ENCODE measurements at regions not wholly inside any gene's neighbourhood (a gene's known extent, or its start where the extent isn't known, plus 50 kb on each side); places are given as distances from the start of the nearest gene placed in this dataset.
A peak's percentile ranks its signal among the peaks of the same experiment; 100 is the strongest.
"Not testable (repeated sequence)": the region's sequence is repeated elsewhere in the genome, so short reads cannot be mapped to it uniquely, and the experiment has no call there.

DNA sequence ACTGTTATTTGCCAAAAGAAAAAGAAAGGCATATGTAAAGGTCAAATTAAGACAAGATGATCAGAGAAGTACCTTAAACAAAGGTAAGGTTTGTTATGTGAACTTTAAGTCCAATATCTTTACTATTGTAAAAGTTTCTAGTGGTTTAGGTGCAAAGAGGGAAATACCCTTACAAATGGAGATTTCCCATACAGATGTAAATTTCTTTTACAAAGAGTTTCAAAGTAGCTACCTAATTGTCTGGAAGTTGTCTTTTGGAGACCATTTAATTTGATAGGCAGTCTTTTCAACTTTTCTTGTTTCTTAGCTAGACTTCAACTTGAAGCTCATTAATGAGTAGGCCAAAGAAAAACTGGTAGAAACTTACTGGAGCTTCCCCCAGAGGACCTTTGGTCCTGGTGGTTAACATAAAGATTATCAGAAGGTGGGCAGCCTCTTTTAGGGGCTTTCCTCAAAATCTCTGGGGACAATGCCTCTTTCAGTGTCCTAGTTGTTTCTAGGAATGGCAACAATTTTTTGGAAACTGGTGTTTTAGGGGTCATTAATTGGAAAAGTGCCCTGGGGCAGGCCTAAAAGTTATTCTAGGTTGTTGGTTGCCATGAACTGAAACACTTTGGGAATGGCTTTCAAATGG lies 297.3 kb downstream of the GUCY2F start:
- ChIA-PET CTCF (no interaction called here), POLR2A (no interaction called here)
- no peak for DNase-seq
- H3K36me3 ChIP-seq (ENCODE audit: control insufficient read depth in 2 of 2, extremely low read depth in 1 of 2, insufficient read depth in 1 of 2, low read length in 1 of 2), result no peaks in the 10 kb centered on the region
- Mint-ChIP-seq H3K9me3 (peaks cover 0 to 10% (median 0%) of the 10 kb centered on the region in 3 donors), H3K27ac (no peak overlapping the region), H3K4me1 (no peaks in the 10 kb centered on the region), H3K4me3 (no peak overlapping the region), H3K36me3 (no peaks in the 10 kb centered on the region), H3K27me3 (peaks cover 0 to 6% of the 10 kb centered on the region in 2 donors)
- no peaks in the 10 kb centered on the region for H3K9me3 ChIP-seq
- ATAC-seq (replicated peaks in 1 of 4), result no peak
- H3K4me3 ChIP-seq (ENCODE audit: control insufficient read depth in 1 of 2, extremely low read depth in 1 of 2, low read length in 1 of 2), result no peak overlapping the region
- no peak overlapping the region for H3K27ac ChIP-seq (ENCODE audit: low read length)
- no peaks in the 10 kb centered on the region for H3K4me1 ChIP-seq (ENCODE audit: control insufficient read depth in 1 of 2, extremely low read depth in 1 of 2, insufficient read depth in 2 of 2, low read length in 2 of 2)
- no peaks in the 10 kb centered on the region for H3K27me3 ChIP-seq (replicated peaks in 1 of 2; ENCODE audit: control insufficient read depth in 2 of 2, extremely low read depth in 1 of 2, insufficient read depth in 2 of 2, low read length in 1 of 2)

- Mint-ChIP-seq H3K4me3 (no peak overlapping the region), H3K27ac (no peak overlapping the region), H3K36me3 (no peaks in the 10 kb centered on the region), H3K4me1 (no peaks in the 10 kb centered on the region), H3K27me3 (no peaks in the 10 kb centered on the region), H3K9me3 (peaks cover 0 to 4% (median 4%) of the 10 kb centered on the region in 3 donors)
- H3K9me3 ChIP-seq, result no peaks in the 10 kb centered on the region
- no peaks in the 10 kb centered on the region for H3K4me1 ChIP-seq (ENCODE audit: control insufficient read depth in 1 of 2, extremely low read depth in 1 of 2, insufficient read depth in 2 of 2, low read length in 2 of 2)
- ChIA-PET CTCF (no interaction called here), POLR2A (no interaction called here)
- no CpG with 5 or more reads among the region's 4 CpGs for WGBS (ENCODE audit: insufficient coverage)
- H3K4me3 ChIP-seq (ENCODE audit: control insufficient read depth in 1 of 2, extremely low read depth in 1 of 2, low read length in 1 of 2), result no peak overlapping the region
- no peak overlapping the region for H3K27ac ChIP-seq (ENCODE audit: low read length)
- H3K36me3 ChIP-seq (ENCODE audit: control insufficient read depth in 2 of 2, extremely low read depth in 1 of 2, insufficient read depth in 1 of 2, low read length in 1 of 2), result no peaks in the 10 kb centered on the region
- ATAC-seq (replicated peaks in 1 of 4), result no peak
- DNase-seq, result peak in 1 of 35 experiments; percentile 0
- H3K27me3 ChIP-seq (replicated peaks in 1 of 2; ENCODE audit: control insufficient read depth in 2 of 2, extremely low read depth in 1 of 2, insufficient read depth in 2 of 2, low read length in 1 of 2), result no peaks in the 10 kb centered on the region
Measured at GRCh38 chrX:109172091-109172602, 309.7 kb downstream of the GUCY2F start.

DNA sequence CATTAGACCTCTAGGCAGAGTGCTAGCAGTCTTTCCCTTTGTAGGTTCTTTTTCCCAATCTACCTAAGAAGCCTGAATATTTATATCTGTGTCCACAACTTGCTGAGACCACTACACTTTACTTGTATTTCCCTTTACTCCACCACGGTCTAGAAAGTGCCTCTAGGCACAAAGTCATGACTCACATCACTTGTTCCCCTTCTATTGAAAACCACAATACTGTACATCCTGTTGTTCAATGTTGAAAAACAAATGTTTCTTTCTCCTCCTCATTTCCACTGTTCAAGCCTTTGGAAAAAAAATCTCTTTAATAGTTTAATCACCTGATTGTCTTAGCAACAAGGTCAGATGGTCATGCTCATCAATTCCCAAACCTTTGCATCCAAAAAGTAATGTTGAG lies 326.7 kb downstream of the GUCY2F start:
- H3K9me3 Mint-ChIP-seq, result peaks cover 5 to 18% (median 8%) of the 10 kb centered on the region in 3 donors
- H3K4me1 ChIP-seq (ENCODE audit: control insufficient read depth in 1 of 2, extremely low read depth in 1 of 2, insufficient read depth in 2 of 2, low read length in 2 of 2), result no peaks in the 10 kb centered on the region
- no peaks in the 10 kb centered on the region for H3K27me3 ChIP-seq (replicated peaks in 1 of 2; ENCODE audit: control insufficient read depth in 2 of 2, extremely low read depth in 1 of 2, insufficient read depth in 2 of 2, low read length in 1 of 2)
- H3K4me1 Mint-ChIP-seq, result no peaks in the 10 kb centered on the region
- WGBS (ENCODE audit: insufficient coverage), result no CpG with 5 or more reads among the region's 1 CpG
- H3K36me3 Mint-ChIP-seq, result no peaks in the 10 kb centered on the region
- no peaks in the 10 kb centered on the region for H3K9me3 ChIP-seq
- no peaks in the 10 kb centered on the region for H3K36me3 ChIP-seq (ENCODE audit: control insufficient read depth in 2 of 2, extremely low read depth in 1 of 2, insufficient read depth in 1 of 2, low read length in 1 of 2)
- peaks cover 0 to 6% of the 10 kb centered on the region in 2 donors for H3K27me3 Mint-ChIP-seq
- no peak for ATAC-seq (replicated peaks in 1 of 4)
- DNase-seq, result no peak
- CTCF ChIA-PET, result no interaction called here
- POLR2A ChIA-PET, result no interaction called here
- no peak overlapping the region for H3K27ac ChIP-seq (ENCODE audit: low read length)
- no peak overlapping the region for H3K4me3 ChIP-seq (ENCODE audit: control insufficient read depth in 1 of 2, extremely low read depth in 1 of 2, low read length in 1 of 2)
- H3K4me3 Mint-ChIP-seq, result no peak overlapping the region
- H3K27ac Mint-ChIP-seq, result no peak overlapping the region

DNA sequence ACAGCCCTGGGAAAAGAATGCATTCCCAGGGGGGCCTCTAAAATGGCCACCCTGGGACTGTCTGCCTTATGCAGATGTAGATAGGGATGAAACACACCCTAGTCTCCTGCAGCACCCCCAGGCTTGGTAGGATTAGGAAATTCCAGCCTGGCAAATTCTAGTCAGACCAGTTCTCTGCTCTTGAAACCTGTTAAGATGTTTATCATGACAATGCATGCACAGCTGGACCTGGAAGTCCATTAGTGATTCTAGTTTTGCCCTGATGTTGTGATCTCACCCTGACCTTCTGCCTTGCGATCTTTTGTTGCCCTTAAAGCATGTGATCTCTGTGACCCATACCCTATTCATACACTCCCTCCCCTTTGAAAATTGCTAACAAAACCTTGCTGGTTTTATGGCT lies 337.7 kb downstream of the GUCY2F start:
- H3K4me1 Mint-ChIP-seq; H3K4me3 ChIP-seq (ENCODE audit: control insufficient read depth in 1 of 2, extremely low read depth in 1 of 2, low read length in 1 of 2); CTCF ChIA-PET; DNase-seq; H3K27ac Mint-ChIP-seq; H3K27ac ChIP-seq (ENCODE audit: low read length); H3K36me3 ChIP-seq (ENCODE audit: control insufficient read depth in 2 of 2, extremely low read depth in 1 of 2, insufficient read depth in 1 of 2, low read length in 1 of 2); H3K4me3 Mint-ChIP-seq; H3K9me3 Mint-ChIP-seq; H3K27me3 ChIP-seq (replicated peaks in 1 of 2; ENCODE audit: control insufficient read depth in 2 of 2, extremely low read depth in 1 of 2, insufficient read depth in 2 of 2, low read length in 1 of 2); H3K4me1 ChIP-seq (ENCODE audit: control insufficient read depth in 1 of 2, extremely low read depth in 1 of 2, insufficient read depth in 2 of 2, low read length in 2 of 2); H3K36me3 Mint-ChIP-seq; POLR2A ChIA-PET; H3K9me3 ChIP-seq; H3K27me3 Mint-ChIP-seq; ATAC-seq (replicated peaks in 1 of 4): not testable (repeated sequence)
- WGBS (ENCODE audit: insufficient coverage), result no CpG with 5 or more reads among the region's 1 CpG

DNA sequence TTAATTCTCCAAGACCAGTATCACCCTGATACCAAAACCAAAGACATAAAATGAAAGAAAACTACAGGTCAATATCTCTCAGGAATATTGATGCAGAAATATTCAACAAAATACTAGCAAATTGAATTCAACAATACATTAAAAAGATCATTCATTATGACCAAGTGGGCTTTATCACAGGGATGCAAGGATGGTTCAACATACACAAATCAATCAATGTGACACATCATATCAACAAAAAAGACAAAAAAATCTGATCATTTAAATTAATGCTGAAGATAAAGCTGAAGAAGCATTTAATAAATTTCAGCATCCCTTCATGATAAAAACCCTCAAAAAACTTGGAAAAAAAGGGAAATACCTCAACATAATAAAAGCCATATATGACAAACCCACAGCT lies 341.4 kb downstream of the GUCY2F start:
- Histone ChIP-seq H3K4me3 (ENCODE audit: control insufficient read depth in 1 of 2, extremely low read depth in 1 of 2, low read length in 1 of 2) (no peak overlapping the region), H3K36me3 (ENCODE audit: control insufficient read depth in 2 of 2, extremely low read depth in 1 of 2, insufficient read depth in 1 of 2, low read length in 1 of 2) (no peaks in the 10 kb centered on the region), H3K27me3 (replicated peaks in 1 of 2; ENCODE audit: control insufficient read depth in 2 of 2, extremely low read depth in 1 of 2, insufficient read depth in 2 of 2, low read length in 1 of 2) (no peaks in the 10 kb centered on the region), H3K27ac (ENCODE audit: low read length) (no peak overlapping the region), H3K9me3 (no peaks in the 10 kb centered on the region), H3K4me1 (ENCODE audit: control insufficient read depth in 1 of 2, extremely low read depth in 1 of 2, insufficient read depth in 2 of 2, low read length in 2 of 2) (no peaks in the 10 kb centered on the region)
- peaks cover 4 to 14% (median 6%) of the 10 kb centered on the region in 3 donors for H3K9me3 Mint-ChIP-seq
- H3K27me3 Mint-ChIP-seq, result peaks cover 0 to 7% of the 10 kb centered on the region in 2 donors
- no peaks in the 10 kb centered on the region for H3K36me3 Mint-ChIP-seq
- H3K27ac Mint-ChIP-seq, result no peak overlapping the region
- H3K4me1 Mint-ChIP-seq, result no peaks in the 10 kb centered on the region
- CTCF ChIA-PET, result no interaction called here
- POLR2A ChIA-PET, result no interaction called here
- DNase-seq (no peak), ATAC-seq (replicated peaks in 1 of 4) (no peak)
- no peak overlapping the region for H3K4me3 Mint-ChIP-seq

GRCh38 chrX:109134777-109135176 lies 347.1 kb downstream of the GUCY2F start:
- no peak overlapping the region for H3K27ac ChIP-seq (ENCODE audit: low read length)
- peaks cover 0 to 7% of the 10 kb centered on the region in 2 donors for H3K27me3 Mint-ChIP-seq
- ChIA-PET POLR2A (interaction anchor here in 1 of 2 donors (0.5 kb wide), 1 partner anchor 15 kb away, joined by 3 read pairs; no protein-coding TSS in a partner anchor), CTCF (no interaction called here)
- no peaks in the 10 kb centered on the region for H3K9me3 ChIP-seq
- H3K27ac Mint-ChIP-seq, result no peak overlapping the region
- H3K27me3 ChIP-seq (replicated peaks in 1 of 2; ENCODE audit: control insufficient read depth in 2 of 2, extremely low read depth in 1 of 2, insufficient read depth in 2 of 2, low read length in 1 of 2), result no peaks in the 10 kb centered on the region
- H3K36me3 ChIP-seq (ENCODE audit: control insufficient read depth in 2 of 2, extremely low read depth in 1 of 2, insufficient read depth in 1 of 2, low read length in 1 of 2), result no peaks in the 10 kb centered on the region
- DNase-seq, result no peak
- no peak overlapping the region for H3K4me3 Mint-ChIP-seq
- H3K4me1 ChIP-seq (ENCODE audit: control insufficient read depth in 1 of 2, extremely low read depth in 1 of 2, insufficient read depth in 2 of 2, low read length in 2 of 2), result no peaks in the 10 kb centered on the region
- no peak for ATAC-seq (replicated peaks in 1 of 4)
- H3K4me1 Mint-ChIP-seq, result no peaks in the 10 kb centered on the region
- no peak overlapping the region for H3K4me3 ChIP-seq (ENCODE audit: control insufficient read depth in 1 of 2, extremely low read depth in 1 of 2, low read length in 1 of 2)
- no peaks in the 10 kb centered on the region for H3K36me3 Mint-ChIP-seq
- H3K9me3 Mint-ChIP-seq, result peaks cover 6 to 12% (median 11%) of the 10 kb centered on the region in 3 donors

- no CpG with 5 or more reads among the region's 3 CpGs for WGBS (ENCODE audit: insufficient coverage)
- H3K4me3 ChIP-seq (ENCODE audit: control insufficient read depth in 1 of 2, extremely low read depth in 1 of 2, low read length in 1 of 2), result no peak overlapping the region
- Mint-ChIP-seq H3K36me3 (no peaks in the 10 kb centered on the region), H3K27ac (no peak overlapping the region), H3K27me3 (peaks cover 0 to 7% of the 10 kb centered on the region in 2 donors), H3K9me3 (peaks cover 0 to 4% (median 0%) of the 10 kb centered on the region in 3 donors), H3K4me3 (no peak overlapping the region), H3K4me1 (no peaks in the 10 kb centered on the region)
- POLR2A ChIA-PET, result no interaction called here
- no peaks in the 10 kb centered on the region for H3K27me3 ChIP-seq (replicated peaks in 1 of 2; ENCODE audit: control insufficient read depth in 2 of 2, extremely low read depth in 1 of 2, insufficient read depth in 2 of 2, low read length in 1 of 2)
- DNase-seq, result no peak
- CTCF ChIA-PET, result no interaction called here
- no peaks in the 10 kb centered on the region for H3K4me1 ChIP-seq (ENCODE audit: control insufficient read depth in 1 of 2, extremely low read depth in 1 of 2, insufficient read depth in 2 of 2, low read length in 2 of 2)
- no peaks in the 10 kb centered on the region for H3K36me3 ChIP-seq (ENCODE audit: control insufficient read depth in 2 of 2, extremely low read depth in 1 of 2, insufficient read depth in 1 of 2, low read length in 1 of 2)
- no peak overlapping the region for H3K27ac ChIP-seq (ENCODE audit: low read length)
- no peak for ATAC-seq (replicated peaks in 1 of 4)
- no peaks in the 10 kb centered on the region for H3K9me3 ChIP-seq
Measured at GRCh38 chrX:109125304-109125703, 356.6 kb downstream of the GUCY2F start.
